ENCODE measurements at regions not wholly inside any gene's neighbourhood (a gene's known extent, or its start where the extent isn't known, plus 50 kb on each side); places are given as distances from the start of the nearest gene placed in this dataset.

DNA sequence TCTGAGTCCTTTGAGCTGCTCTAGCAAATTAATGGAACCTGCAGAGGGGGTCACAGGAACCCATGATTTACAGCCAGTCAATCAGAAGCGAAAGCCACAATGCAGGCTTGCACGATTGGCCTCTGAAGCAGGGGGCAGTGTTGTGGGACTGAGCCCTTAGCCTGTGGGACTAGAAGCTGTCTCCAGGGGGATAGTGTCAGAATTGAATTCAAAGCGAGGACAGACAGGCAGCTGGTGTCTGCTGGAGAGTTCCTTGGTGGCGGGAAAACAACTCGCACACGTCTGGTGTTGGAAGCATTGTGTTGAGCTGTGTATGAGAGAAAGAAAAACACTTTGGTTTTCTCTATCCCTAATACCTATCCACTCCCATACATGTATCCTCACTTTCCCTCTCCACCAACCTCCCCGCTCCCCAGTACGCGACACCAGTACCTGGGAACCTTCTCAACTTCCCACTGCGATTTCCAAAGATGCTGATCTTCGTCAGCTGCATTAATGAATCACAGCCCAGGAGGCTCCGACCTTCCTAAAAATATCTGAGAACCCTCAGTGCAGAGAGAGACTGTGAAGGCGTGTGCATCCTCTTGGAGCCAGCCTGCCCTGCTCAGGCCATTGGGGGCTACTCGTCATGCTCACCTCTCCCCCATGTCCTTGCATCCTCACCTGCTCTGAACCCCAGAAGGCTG lies 88.2 kb downstream of the HS1BP3 start:
- TF ChIP-seq, protein P1, sequence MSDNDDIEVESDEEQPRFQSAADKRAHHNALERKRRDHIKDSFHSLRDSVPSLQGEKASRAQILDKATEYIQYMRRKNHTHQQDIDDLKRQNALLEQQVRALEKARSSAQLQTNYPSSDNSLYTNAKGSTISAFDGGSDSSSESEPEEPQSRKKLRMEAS (IDR thresholded peaks at IDR 0.05; ENCODE audit: low read depth), result no peak
- TF ChIP-seq, protein P2, sequence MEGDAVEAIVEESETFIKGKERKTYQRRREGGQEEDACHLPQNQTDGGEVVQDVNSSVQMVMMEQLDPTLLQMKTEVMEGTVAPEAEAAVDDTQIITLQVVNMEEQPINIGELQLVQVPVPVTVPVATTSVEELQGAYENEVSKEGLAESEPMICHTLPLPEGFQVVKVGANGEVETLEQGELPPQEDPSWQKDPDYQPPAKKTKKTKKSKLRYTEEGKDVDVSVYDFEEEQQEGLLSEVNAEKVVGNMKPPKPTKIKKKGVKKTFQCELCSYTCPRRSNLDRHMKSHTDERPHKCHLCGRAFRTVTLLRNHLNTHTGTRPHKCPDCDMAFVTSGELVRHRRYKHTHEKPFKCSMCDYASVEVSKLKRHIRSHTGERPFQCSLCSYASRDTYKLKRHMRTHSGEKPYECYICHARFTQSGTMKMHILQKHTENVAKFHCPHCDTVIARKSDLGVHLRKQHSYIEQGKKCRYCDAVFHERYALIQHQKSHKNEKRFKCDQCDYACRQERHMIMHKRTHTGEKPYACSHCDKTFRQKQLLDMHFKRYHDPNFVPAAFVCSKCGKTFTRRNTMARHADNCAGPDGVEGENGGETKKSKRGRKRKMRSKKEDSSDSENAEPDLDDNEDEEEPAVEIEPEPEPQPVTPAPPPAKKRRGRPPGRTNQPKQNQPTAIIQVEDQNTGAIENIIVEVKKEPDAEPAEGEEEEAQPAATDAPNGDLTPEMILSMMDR (IDR thresholded peaks at IDR 0.05), result peak; percentile 33; the same call in 1 of the 2 replicates
- TF ChIP-seq EZH2phosphoT487 (IDR thresholded peaks at IDR 0.05; ENCODE audit: borderline replicate concordance, low read depth) (no peak), ELF1 (IDR thresholded peaks at IDR 0.05) (no peak), TAF1 (IDR thresholded peaks at IDR 0.05; ENCODE audit: borderline replicate concordance, low read depth, low read length) (no peak), EP300 (IDR thresholded peaks at IDR 0.05; ENCODE audit: borderline replicate concordance in 1 of 2, low read depth in 1 of 2, low read length in 1 of 2) (no peak), NFIC (IDR thresholded peaks at IDR 0.05; ENCODE audit: borderline replicate concordance) (no peak), YY1 (IDR thresholded peaks at IDR 0.05; ENCODE audit: low read depth) (no peak), RAD21 (IDR thresholded peaks at IDR 0.05; ENCODE audit: low read length) (no peak), GABPA (IDR thresholded peaks at IDR 0.05; ENCODE audit: low read depth) (no peak)

Data from SK-N-SH (cell line).